Transverse colon (tissue), 4 donors: ENCODE measurements at regions not wholly inside any gene's neighbourhood (a gene's known extent, or its start where the extent isn't known, plus 50 kb on each side); places are given as distances from the start of the nearest gene placed in this dataset.

Experiments
- DNase-seq: peaks from one replicate; pipeline ENCODE4 v3.0.0-alpha.2; 2019
- H3K27ac ChIP-seq, 4 donors: fragments of 200-600 bp; sonication (generic); 2 replicates each; pipeline ENCODE4 v1.5.1; 2016 to 2018; ENCODE audit warnings: inconsistent platforms in 4 of 4
- H3K27me3 ChIP-seq: fragments of 200-600 bp; sonication (generic); 2 replicates; pipeline ENCODE4 v1.5.1; 2017; ENCODE audit warnings: inconsistent platforms
- H3K36me3 ChIP-seq, 4 donors: fragments of 200-600 bp; sonication (generic); 2 replicates each; pipeline ENCODE4 v1.5.1; 2017 to 2019; ENCODE audit warnings: inconsistent platforms in 4 of 4
- H3K4me1 ChIP-seq, 4 donors: fragments of 200-600 bp; sonication (generic); 2 replicates each; pipeline ENCODE4 v1.5.1; 2017 to 2020; ENCODE audit warnings: inconsistent platforms in 4 of 4
- H3K4me3 ChIP-seq, 4 donors: fragments of 200-600 bp; sonication (generic); 1 replicate in 1 of 4; 2 replicates in 3 of 4; pipeline versions ENCODE4 v1.5.1 to v1.6.1; 2017 to 2019; ENCODE audit warnings: inconsistent platforms in 4 of 4
- H3K9me3 ChIP-seq, 2 donors: fragments of 200-600 bp; sonication (generic); 2 replicates each; pipeline ENCODE4 v1.5.1; 2017 to 2019; ENCODE audit warnings: inconsistent platforms in 2 of 2
- CTCF ChIP-seq, 5 experiments: fragments of 200-600 bp in 3 of 5; fragments of 450-650 bp in 2 of 5; sonication (generic) in 3 of 5; IDR thresholded peaks; 1 replicate in 2 of 5; 2 replicates in 3 of 5; pipeline ENCODE4 v1.5.1; 2016 to 2017; ENCODE audit warnings: antibody characterized with exemption in 5 of 5, inconsistent platforms in 3 of 5, mild to moderate bottlenecking in 2 of 5, moderate library complexity in 1 of 5
- EP300 ChIP-seq: sonication (generic); formaldehyde crosslinking; IDR thresholded peaks from one replicate; pipeline ENCODE4 v1.6.1; 2017; ENCODE audit warnings: antibody characterized with exemption, low read depth
- POLR2A ChIP-seq: fragments of 450-650 bp; IDR thresholded peaks from one replicate; pipeline ENCODE4 v1.6.1; 2016; ENCODE audit warnings: antibody characterized with exemption, mild to moderate bottlenecking, moderate library complexity
- POLR2AphosphoS5 ChIP-seq, 3 donors: sonication (generic); formaldehyde crosslinking; IDR thresholded peaks; one replicate each; pipeline ENCODE4 v1.6.1; 2016; ENCODE audit warnings: antibody characterized with exemption in 3 of 3
- WGBS, 2 donors: methylation state at CpG; one replicate each; pipeline ENCODE4 v1.1.5; 2018; ENCODE audit warnings: low coverage in 1 of 2; 5-methylcytosine and 5-hydroxymethylcytosine counted together
- in situ Hi-C, 4 donors: fragments of 200-750 bp; cut with MboI; loops; one replicate each; pipeline versions ENCODE4 v1.15.0 to v1.15.1; 2017; ENCODE audit warnings: low sequenced_read_pairs in 3 of 4, low pct_ligation_motif_present in 1 of 4, low pct_unique_long_range_greater_than_20kb in 1 of 4
- intact Hi-C: fragments of 100-400 bp; cut with DNase I; formaldehyde crosslinking; loops from one replicate; pipeline ENCODE4 v1.15.1; 2023; ENCODE audit warnings: low total_unique reads

GRCh38 chr9:87085073-87085472 lies 137.8 kb upstream of the GAS1 start:
- H3K27ac ChIP-seq = no peak overlapping the region
- DNase-seq = no peak
- WGBS, 2 donors = 95 to 100% methylated on average over 9 to 27 of the region's 27 CpGs
- in situ Hi-C loops (no loop called here), intact Hi-C loops (no loop called here)
- H3K27me3 ChIP-seq = no peaks in the 10 kb centered on the region
- H3K4me1 ChIP-seq = no peaks in the 10 kb centered on the region
- H3K9me3 ChIP-seq = no peaks in the 10 kb centered on the region
- TF ChIP-seq POLR2AphosphoS5 (IDR thresholded peaks at IDR 0.05) (no peak), EP300 (no peak), POLR2A (no peak), CTCF (IDR thresholded peaks at IDR 0.05) (no peak)
- H3K36me3 ChIP-seq = no peaks in the 10 kb centered on the region
- H3K4me3 ChIP-seq = no peak overlapping the region

GRCh38 chr9:87085521-87085920 lies 138.2 kb upstream of the GAS1 start:
- TF ChIP-seq POLR2A (no peak), POLR2AphosphoS5 (IDR thresholded peaks at IDR 0.05) (no peak), EP300 (no peak), CTCF (IDR thresholded peaks at IDR 0.05) (no peak)
- no peaks in the 10 kb centered on the region for H3K4me1 ChIP-seq
- intact Hi-C loops = no loop called here
- WGBS, 2 donors = 78 to 84% methylated on average over 2 to 9 of the region's 9 CpGs
- H3K4me3 ChIP-seq = no peak overlapping the region
- H3K9me3 ChIP-seq = no peaks in the 10 kb centered on the region
- no peaks in the 10 kb centered on the region for H3K27me3 ChIP-seq
- DNase-seq = no peak
- no peak overlapping the region for H3K27ac ChIP-seq
- no peaks in the 10 kb centered on the region for H3K36me3 ChIP-seq
- in situ Hi-C loops = no loop called here

- no peaks in the 10 kb centered on the region for H3K4me1 ChIP-seq
- no peak overlapping the region for H3K4me3 ChIP-seq
- 72 to 84% methylated on average over 8 of the region's 8 CpGs for WGBS, 2 donors
These were observed 139.0 kb upstream of the GAS1 start for GRCh38 chr9:87086221-87086818.

GRCh38 chr9:87087197-87087596 lies 139.9 kb upstream of the GAS1 start:
- TF ChIP-seq POLR2AphosphoS5 (IDR thresholded peaks at IDR 0.05) (no peak), CTCF (IDR thresholded peaks at IDR 0.05) (no peak), POLR2A (no peak), EP300 (no peak)
- intact Hi-C loops = no loop called here

More at GRCh38 chr9:87086221-87086818, 139.0 kb upstream of the GAS1 start:
- no peak for TF ChIP-seq POLR2A
- intact Hi-C loops = no loop called here
- no peak for DNase-seq
- Histone ChIP-seq H3K9me3 (no peaks in the 10 kb centered on the region), H3K27ac (no peak overlapping the region), H3K27me3 (no peaks in the 10 kb centered on the region), H3K36me3 (no peaks in the 10 kb centered on the region)
- in situ Hi-C loops = no loop called here

GRCh38 chr9:87088192-87088591 lies 140.9 kb upstream of the GAS1 start:
- intact Hi-C loops = no loop called here
- Histone ChIP-seq H3K4me1 (no peaks in the 10 kb centered on the region), H3K9me3 (no peaks in the 10 kb centered on the region), H3K27me3 (no peaks in the 10 kb centered on the region), H3K36me3 (no peaks in the 10 kb centered on the region), H3K27ac (no peak overlapping the region), H3K4me3 (no peak overlapping the region)
- TF ChIP-seq POLR2AphosphoS5 (IDR thresholded peaks at IDR 0.05) (no peak), CTCF (IDR thresholded peaks at IDR 0.05) (no peak), POLR2A (no peak), EP300 (no peak)
- no peak for DNase-seq
- 67 to 88% methylated on average over 1 of the region's 1 CpG for WGBS, 2 donors
- in situ Hi-C loops = no loop called here

More at GRCh38 chr9:87087197-87087596, 139.9 kb upstream of the GAS1 start:
- H3K27me3 ChIP-seq = no peaks in the 10 kb centered on the region
- H3K36me3 ChIP-seq = no peaks in the 10 kb centered on the region
- H3K9me3 ChIP-seq = no peaks in the 10 kb centered on the region
- in situ Hi-C loops = no loop called here
- no peak overlapping the region for H3K27ac ChIP-seq
- no peak for DNase-seq
- no peak overlapping the region for H3K4me3 ChIP-seq
- no peaks in the 10 kb centered on the region for H3K4me1 ChIP-seq
